ENCODE measurements at regions not wholly inside any gene's neighbourhood (a gene's known extent, or its start where the extent isn't known, plus 50 kb on each side); places are given as distances from the start of the nearest gene placed in this dataset.

GRCh38 chr3:180829409-180830405, 82.8 kb upstream of the FXR1 start:
- no peak for DNase-seq

DNA sequence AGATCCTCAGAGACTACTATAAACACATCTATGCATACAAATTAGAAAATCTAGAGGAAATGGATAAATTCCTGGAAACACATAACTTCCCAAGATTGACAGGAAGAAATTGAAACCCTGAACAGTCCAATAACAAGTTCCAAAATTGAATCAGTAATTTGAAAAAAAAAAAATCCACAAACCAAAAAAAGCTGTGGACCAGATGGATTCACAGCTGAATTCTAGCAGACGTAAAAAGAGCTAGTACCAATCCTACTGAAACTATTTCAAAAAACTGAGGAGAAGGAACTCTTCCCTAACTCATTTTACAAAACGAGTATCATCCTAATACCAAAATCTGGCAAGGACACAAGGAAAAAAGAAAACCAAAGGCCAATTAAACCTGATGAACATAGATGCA, 77.0 kb upstream of the FXR1 start:
- DNase-seq = no peak

GRCh38 chr3:180836766-180837165, 75.7 kb upstream of the FXR1 start:
- DNase-seq = no peak

- DNase-seq = no peak
Observed at GRCh38 chr3:180854887-180855286, 57.6 kb upstream of the FXR1 start.

DNA sequence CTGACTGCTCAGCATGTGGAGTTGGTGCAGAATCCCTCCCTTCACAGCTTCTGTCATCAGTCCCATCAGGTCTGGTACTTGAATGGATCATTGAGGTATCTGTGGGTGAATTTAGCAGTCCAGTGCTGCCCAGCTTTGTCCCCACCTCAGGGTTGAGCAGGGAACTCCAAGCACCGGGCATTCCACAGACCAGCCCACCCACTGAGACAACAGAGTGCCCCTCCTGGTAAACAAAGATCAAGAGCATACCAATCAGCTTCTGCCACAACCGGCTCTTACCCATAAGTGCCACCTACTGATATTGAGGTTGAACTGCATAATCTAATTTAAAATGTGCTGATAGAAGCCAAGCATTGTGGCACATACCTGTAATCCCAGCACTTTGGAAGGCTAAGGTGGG, 57.1 kb upstream of the FXR1 start:
- DNase-seq = no peak

DNA sequence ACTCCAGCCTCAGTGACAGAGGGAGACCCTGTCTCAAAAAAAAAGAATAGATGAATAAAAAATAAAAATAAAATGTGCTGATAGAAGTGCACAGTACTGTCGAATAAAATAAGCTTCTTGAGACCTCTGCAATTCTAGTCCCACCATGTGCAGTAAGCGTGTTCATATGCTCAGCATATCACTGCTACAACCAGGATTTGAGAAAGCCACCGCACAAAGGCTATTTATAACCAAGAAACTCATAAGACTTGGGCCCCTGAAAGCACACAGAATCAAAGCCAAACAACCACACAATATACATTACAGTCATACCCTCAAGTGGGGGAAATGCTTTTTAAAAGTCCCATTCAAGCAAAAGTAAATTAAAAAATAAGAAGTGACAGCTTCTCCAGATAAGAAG, 56.5 kb upstream of the FXR1 start:
- DNase-seq = no peak

DNA sequence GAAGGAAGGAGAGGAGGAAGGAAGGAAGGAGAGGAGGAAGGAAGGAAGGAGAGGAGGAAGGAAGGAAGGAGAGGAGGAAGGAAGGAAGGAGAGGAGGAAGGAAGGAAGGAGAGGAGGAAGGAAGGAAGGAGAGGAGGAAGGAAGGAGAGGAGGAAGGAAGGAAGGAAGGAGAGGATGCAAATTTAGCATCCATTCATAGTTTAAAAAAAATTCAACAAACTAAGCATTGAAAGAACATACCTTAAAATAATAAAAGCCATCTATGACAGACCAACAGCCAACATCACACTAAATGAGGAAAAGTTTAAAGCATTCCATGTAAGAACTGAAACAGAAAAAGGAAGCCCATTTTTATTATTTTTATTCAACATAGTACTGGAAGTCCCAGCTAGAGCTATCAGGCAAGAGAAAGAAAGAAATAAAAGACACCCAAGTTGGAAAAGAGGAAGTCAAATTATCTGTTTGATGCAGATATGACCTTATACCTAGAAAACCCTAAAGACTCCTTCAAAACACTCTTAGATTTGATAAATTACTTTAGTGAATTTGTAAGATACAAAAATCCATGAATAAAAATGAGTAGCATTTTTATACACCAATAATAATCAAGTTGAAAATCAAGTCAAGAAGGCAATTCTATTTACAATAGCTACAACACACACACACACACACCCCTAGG, 52.2 kb upstream of the FXR1 start:
- DNase-seq = no peak
